DOHH2 (cell line): ENCODE measurements at regions not wholly inside any gene's neighbourhood (a gene's known extent, or its start where the extent isn't known, plus 50 kb on each side); places are given as distances from the start of the nearest gene placed in this dataset.

Source experiments
- CTCF ChIP-seq: fragments of 200-600 bp; sonication (generic); IDR thresholded peaks from one replicate; pipeline ENCODE4 v1.5.1; 2014; ENCODE audit warnings: antibody characterized with exemption, mild to moderate bottlenecking, low read depth, low read length; ENCODE audit not compliant: poor library complexity, severe bottlenecking
- EZH2phosphoT487 ChIP-seq: fragments of 200-600 bp; sonication (generic); IDR thresholded peaks from 2 replicates; pipeline ENCODE4 v1.6.1; 2017; ENCODE audit warnings: borderline replicate concordance, mild to moderate bottlenecking, antibody characterized with exemption, low read length, moderate library complexity, mixed read lengths

- TF ChIP-seq CTCF, result no peak
- TF ChIP-seq EZH2phosphoT487, result no peak
These were observed 130.8 kb upstream of the STC2 start for GRCh38 chr5:173458828-173459609.
